ENCODE measurements at regions not wholly inside any gene's neighbourhood (a gene's known extent, or its start where the extent isn't known, plus 50 kb on each side); places are given as distances from the start of the nearest gene placed in this dataset.

DNA sequence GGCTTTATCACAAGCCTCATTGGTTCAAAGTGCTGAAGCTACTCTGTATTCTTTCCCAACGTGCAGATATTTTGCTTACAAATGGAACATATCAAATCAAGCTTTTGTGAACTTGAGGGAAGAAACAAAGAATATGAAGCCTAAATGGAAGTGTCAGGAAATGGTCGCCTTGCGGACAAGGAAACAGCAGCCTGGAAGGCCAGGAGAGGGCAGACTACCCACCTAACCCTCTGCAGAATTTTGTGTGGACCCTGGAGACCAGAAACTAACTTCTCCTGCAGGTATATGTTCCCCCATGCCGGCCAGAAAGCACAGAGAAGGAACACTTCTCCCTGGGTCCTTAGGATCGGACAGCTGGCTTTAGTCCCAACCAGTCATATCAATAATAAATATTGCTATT is 1425.8 kb downstream of the PCDH7 start:
- TF ChIP-seq, protein P1, sequence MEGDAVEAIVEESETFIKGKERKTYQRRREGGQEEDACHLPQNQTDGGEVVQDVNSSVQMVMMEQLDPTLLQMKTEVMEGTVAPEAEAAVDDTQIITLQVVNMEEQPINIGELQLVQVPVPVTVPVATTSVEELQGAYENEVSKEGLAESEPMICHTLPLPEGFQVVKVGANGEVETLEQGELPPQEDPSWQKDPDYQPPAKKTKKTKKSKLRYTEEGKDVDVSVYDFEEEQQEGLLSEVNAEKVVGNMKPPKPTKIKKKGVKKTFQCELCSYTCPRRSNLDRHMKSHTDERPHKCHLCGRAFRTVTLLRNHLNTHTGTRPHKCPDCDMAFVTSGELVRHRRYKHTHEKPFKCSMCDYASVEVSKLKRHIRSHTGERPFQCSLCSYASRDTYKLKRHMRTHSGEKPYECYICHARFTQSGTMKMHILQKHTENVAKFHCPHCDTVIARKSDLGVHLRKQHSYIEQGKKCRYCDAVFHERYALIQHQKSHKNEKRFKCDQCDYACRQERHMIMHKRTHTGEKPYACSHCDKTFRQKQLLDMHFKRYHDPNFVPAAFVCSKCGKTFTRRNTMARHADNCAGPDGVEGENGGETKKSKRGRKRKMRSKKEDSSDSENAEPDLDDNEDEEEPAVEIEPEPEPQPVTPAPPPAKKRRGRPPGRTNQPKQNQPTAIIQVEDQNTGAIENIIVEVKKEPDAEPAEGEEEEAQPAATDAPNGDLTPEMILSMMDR (conservative IDR thresholded peaks at IDR 0.05; ENCODE audit: low read length), result no peak
- no peak for TF ChIP-seq EZH2phosphoT487 (IDR thresholded peaks at IDR 0.05; ENCODE audit: borderline replicate concordance)

Data from Loucy (cell line).